Endothelial cell of umbilical vein (primary cell): ENCODE measurements at regions not wholly inside any gene's neighbourhood (a gene's known extent, or its start where the extent isn't known, plus 50 kb on each side); places are given as distances from the start of the nearest gene placed in this dataset.

Source experiments
- BruUV-seq: library from RNA; stranded (reverse); fragments of 400-500 nt; replicated peaks from 2 replicates; lab custom pipeline; 2021; lab: Mats Ljungman, UMichigan
- CTCF ChIA-PET: fragments of 300-600, 350-600 bp; sonication (Branson Sonifier 250); formaldehyde crosslinking; loops from one replicate; lab custom pipeline; 2021; ENCODE audit warnings: antibody characterized with exemption, inconsistent platforms; lab: Charles Lee
- POLR2A ChIA-PET: fragments of 300-600, 350-600 bp; sonication (Branson Sonifier 250); formaldehyde crosslinking; loops from one replicate; lab custom pipeline; 2021; ENCODE audit warnings: antibody characterized with exemption, inconsistent platforms; lab: Charles Lee
- DNase-seq: peaks from one replicate; pipeline ENCODE4 v3.0.0-alpha.2; 2011; ENCODE audit warnings: low read depth, low spot score
- FAIRE-seq: peaks from 2 replicates; lab custom pipeline; 2011; peaks lifted over from hg19 to GRCh38; lab: Jason Lieb, UNC
- H2AFZ ChIP-seq: 2 replicates; pipeline ENCODE4 v1.6.0; 2012; ENCODE audit warnings: low read depth, low read length, control low read depth, inconsistent platforms
- H3K27ac ChIP-seq: 2 replicates; pipeline ENCODE4 v1.5.1; 2011; ENCODE audit warnings: low read depth, mild to moderate bottlenecking, control low read depth, low read length, moderate library complexity; ENCODE audit not compliant: insufficient read depth
- H3K27me3 ChIP-seq, 2 experiments: 2 replicates each; pipeline versions ENCODE4 v1.6.0 to v1.6.1; 2011; ENCODE audit warnings: low read length in 2 of 2, mixed read lengths in 1 of 2; ENCODE audit not compliant: control insufficient read depth in 2 of 2, insufficient read depth in 2 of 2
- H3K36me3 ChIP-seq, 2 experiments: 2 replicates in 1 of 2; 3 replicates in 1 of 2; pipeline ENCODE4 v1.5.1; 2011; ENCODE audit warnings: low read length in 2 of 2, mild to moderate bottlenecking in 1 of 2, moderate library complexity in 1 of 2; ENCODE audit not compliant: control insufficient read depth in 2 of 2, insufficient read depth in 2 of 2; ENCODE audit errors: extremely low read depth in 1 of 2
- H3K4me1 ChIP-seq: 3 replicates; pipeline ENCODE4 v1.5.1; 2011; ENCODE audit warnings: mild to moderate bottlenecking, low read length; ENCODE audit not compliant: control insufficient read depth, insufficient read depth; ENCODE audit errors: extremely low read depth
- H3K4me2 ChIP-seq: 2 replicates; pipeline ENCODE4 v1.6.1; 2011; ENCODE audit warnings: low read length, control low read depth, mixed read lengths; ENCODE audit not compliant: insufficient read depth
- H3K4me3 ChIP-seq, 3 experiments: fragments of 200-600 bp in 1 of 3; sonication (generic), shearing (Covaris generic) in 1 of 3; replicated peaks in 1 of 3; 2 replicates each; pipeline ENCODE4 v1.5.1; 2011 to 2016; ENCODE audit warnings: control low read depth in 3 of 3, low read length in 3 of 3, mild to moderate bottlenecking in 2 of 3, inconsistent platforms in 1 of 3, low read depth in 1 of 3, moderate library complexity in 1 of 3; ENCODE audit not compliant: insufficient read depth in 1 of 3
- H3K79me2 ChIP-seq: 2 replicates; pipeline ENCODE4 v1.6.0; 2012; ENCODE audit warnings: low read length, inconsistent platforms; ENCODE audit not compliant: control insufficient read depth, insufficient read depth
- H3K9ac ChIP-seq: replicated peaks from 2 replicates; pipeline ENCODE3; 2011; ENCODE audit warnings: low read length, control low read depth; ENCODE audit not compliant: insufficient read depth; ENCODE audit errors: extremely low read depth
- H3K9me1 ChIP-seq: replicated peaks from 3 replicates; pipeline ENCODE4 v1.6.0; 2011; ENCODE audit warnings: mild to moderate bottlenecking, low read length; ENCODE audit not compliant: control insufficient read depth, insufficient read depth; ENCODE audit errors: extremely low read depth
- H3K9me3 ChIP-seq: replicated peaks from 2 replicates; pipeline ENCODE4 v1.5.1; 2012; ENCODE audit warnings: low read length, inconsistent platforms; ENCODE audit not compliant: control insufficient read depth, insufficient read depth
- H4K20me1 ChIP-seq: replicated peaks from 2 replicates; pipeline ENCODE3; 2011; ENCODE audit warnings: mild to moderate bottlenecking, low read length; ENCODE audit not compliant: control insufficient read depth, insufficient read depth; ENCODE audit errors: extremely low read depth
- CTCF ChIP-seq, 2 donors: IDR thresholded peaks; 1 replicate in 1 of 2; 2 replicates in 1 of 2; pipeline ENCODE4 v1.5.1; 2011; ENCODE audit warnings: low read length in 2 of 2, mild to moderate bottlenecking in 2 of 2, moderate library complexity in 2 of 2, control low read depth in 1 of 2, inconsistent platforms in 1 of 2, low read depth in 1 of 2; ENCODE audit not compliant: insufficient read depth in 1 of 2; ENCODE audit errors: extremely low read depth in 1 of 2
- EZH2 ChIP-seq: IDR thresholded peaks from 2 replicates; pipeline ENCODE4 v1.6.1; 2012; ENCODE audit warnings: borderline replicate concordance, low read depth, mild to moderate bottlenecking, moderate library complexity, low read length, inconsistent platforms; ENCODE audit not compliant: severe bottlenecking
- FOS ChIP-seq: IDR thresholded peaks from 2 replicates; pipeline ENCODE4 v1.6.1; 2011; ENCODE audit warnings: mild to moderate bottlenecking, low read length, moderate library complexity, borderline replicate concordance; ENCODE audit not compliant: insufficient read depth
- GATA2 ChIP-seq: IDR thresholded peaks from 2 replicates; pipeline ENCODE4 v1.7.0; 2011; ENCODE audit warnings: low read depth, mild to moderate bottlenecking, moderate library complexity, mixed read lengths, low read length; ENCODE audit not compliant: insufficient read length, insufficient read depth
- JUN ChIP-seq: IDR thresholded peaks from 2 replicates; pipeline ENCODE4 v1.6.1; 2011; ENCODE audit warnings: borderline replicate concordance, low read depth; ENCODE audit not compliant: insufficient read length, insufficient read depth
- MAX ChIP-seq: IDR thresholded peaks from 2 replicates; pipeline ENCODE4 v1.6.1; 2011; ENCODE audit not compliant: insufficient read depth, insufficient read length
- MYC ChIP-seq: IDR thresholded peaks from one replicate; pipeline ENCODE4 v1.6.1; 2011; ENCODE audit warnings: mild to moderate bottlenecking, low read depth, low read length
- POLR2A ChIP-seq: IDR thresholded peaks from 2 replicates; pipeline ENCODE4 v1.6.1; 2012; ENCODE audit warnings: low read depth, mild to moderate bottlenecking, control low read depth, low read length
- POLR2AphosphoS5 ChIP-seq: IDR thresholded peaks from 2 replicates; pipeline ENCODE4 v1.6.1; 2012; ENCODE audit warnings: low read depth, mild to moderate bottlenecking, control low read depth, low read length, moderate library complexity; ENCODE audit not compliant: insufficient read depth
- dilution Hi-C: fragments of 300-500 bp; cut with MboI; formaldehyde crosslinking; loops from one replicate; pipeline ENCODE4 v1.15.0; 2019; ENCODE audit warnings: low sequenced_read_pairs; ENCODE audit not compliant: extremely low pct_ligation_motif_present
- intact Hi-C: fragments of 100-400 bp; cut with micrococcal nuclease; formaldehyde crosslinking; loops from one replicate; pipeline ENCODE4 v1.10.0; 2022

GRCh38 chr7:41404375-41405074 lies 298.4 kb downstream of the INHBA start:
- ChIA-PET POLR2A (no interaction called here), CTCF (no interaction called here)
- Histone ChIP-seq H3K36me3 (no peaks in the 10 kb centered on the region), H3K9ac (no peak overlapping the region), H3K4me1 (no peaks in the 10 kb centered on the region), H4K20me1 (no peaks in the 10 kb centered on the region), H3K9me3 (no peaks in the 10 kb centered on the region), H3K4me2 (no peak overlapping the region), H3K4me3 (no peak overlapping the region), H2AFZ (peak overlapping the region; percentile 7), H3K27me3 (no peaks in the 10 kb centered on the region), H3K79me2 (no peaks in the 10 kb centered on the region), H3K9me1 (no peaks in the 10 kb centered on the region), H3K27ac (no peak overlapping the region)
- dilution Hi-C loops (no loop called here), intact Hi-C loops (no loop called here)
- DNase-seq (no peak), FAIRE-seq (peak; percentile 31)
- no TSS peak for BruUV-seq
- TF ChIP-seq CTCF (IDR thresholded peaks at IDR 0.05; ENCODE audit: extremely low read depth in 1 of 2, insufficient read depth in 1 of 2, low read depth in 1 of 2, low read length in 2 of 2), result no peak
- TF ChIP-seq MAX, result no peak
- no peak for TF ChIP-seq EZH2
- TF ChIP-seq GATA2, result no peak
- TF ChIP-seq POLR2AphosphoS5, result no peak
- TF ChIP-seq FOS, result no peak
- no peak for TF ChIP-seq JUN
- TF ChIP-seq MYC, result no peak
- no peak for TF ChIP-seq POLR2A
